ENCODE measurements at regions not wholly inside any gene's neighbourhood (a gene's known extent, or its start where the extent isn't known, plus 50 kb on each side); places are given as distances from the start of the nearest gene placed in this dataset.

- Histone ChIP-seq H3K9me3 (no peaks in the 10 kb centered on the region), H3K27me3 (peaks cover 6% of the 10 kb centered on the region), H3K4me1 (no peaks in the 10 kb centered on the region), H3K27ac (no peak overlapping the region), H3K4me3 (no peak overlapping the region), H3K36me3 (no peaks in the 10 kb centered on the region)
- WGBS: 64% methylated on average over 8 of the region's 8 CpGs
- DNase-seq (ENCODE audit: low spot score in 2 of 2): no peak
- TF ChIP-seq CTCF (IDR thresholded peaks at IDR 0.05): no peak
- TF ChIP-seq POLR2AphosphoS5 (IDR thresholded peaks at IDR 0.05): no peak
- TF ChIP-seq POLR2A (IDR thresholded peaks at IDR 0.05): no peak
- TF ChIP-seq EP300 (IDR thresholded peaks at IDR 0.05): no peak
These were observed 290.4 kb upstream of the POU3F3 start for GRCh38 chr2:104563398-104563996.

GRCh38 chr2:104568247-104568646 lies 285.7 kb upstream of the POU3F3 start:
- Histone ChIP-seq H3K4me3 (no peak overlapping the region), H3K9me3 (no peaks in the 10 kb centered on the region), H3K4me1 (no peaks in the 10 kb centered on the region), H3K27ac (no peak overlapping the region), H3K36me3 (no peaks in the 10 kb centered on the region), H3K27me3 (peaks cover 4% of the 10 kb centered on the region)
- TF ChIP-seq POLR2A (IDR thresholded peaks at IDR 0.05) (no peak), EP300 (IDR thresholded peaks at IDR 0.05) (no peak), CTCF (IDR thresholded peaks at IDR 0.05) (no peak), POLR2AphosphoS5 (IDR thresholded peaks at IDR 0.05) (no peak)
- DNase-seq (ENCODE audit: low spot score in 2 of 2): no peak
- WGBS: 90% methylated on average over 3 of the region's 4 CpGs

- no peak for TF ChIP-seq EP300 (IDR thresholded peaks at IDR 0.05)
- no peak for TF ChIP-seq POLR2A (IDR thresholded peaks at IDR 0.05)
- no peak for TF ChIP-seq POLR2AphosphoS5 (IDR thresholded peaks at IDR 0.05)
- no peak for TF ChIP-seq CTCF (IDR thresholded peaks at IDR 0.05)
- H3K4me3 ChIP-seq: no peak overlapping the region
- H3K36me3 ChIP-seq: no peaks in the 10 kb centered on the region
- no peaks in the 10 kb centered on the region for H3K27me3 ChIP-seq
- no peaks in the 10 kb centered on the region for H3K9me3 ChIP-seq
- no peak for DNase-seq (ENCODE audit: low spot score in 2 of 2)
- H3K27ac ChIP-seq: no peak overlapping the region
- 84% methylated on average over 2 of the region's 2 CpGs for WGBS
- no peaks in the 10 kb centered on the region for H3K4me1 ChIP-seq
These were observed 283.7 kb upstream of the POU3F3 start for GRCh38 chr2:104570259-104570658.

GRCh38 chr2:104572834-104573233 lies 281.1 kb upstream of the POU3F3 start:
- Histone ChIP-seq H3K4me1 (no peaks in the 10 kb centered on the region), H3K4me3 (no peak overlapping the region), H3K36me3 (no peaks in the 10 kb centered on the region), H3K27ac (no peak overlapping the region), H3K27me3 (no peaks in the 10 kb centered on the region), H3K9me3 (no peaks in the 10 kb centered on the region)
- WGBS: 73% methylated on average over 4 of the region's 4 CpGs
- DNase-seq (ENCODE audit: low spot score in 2 of 2): no peak
- TF ChIP-seq CTCF (IDR thresholded peaks at IDR 0.05) (no peak), POLR2A (IDR thresholded peaks at IDR 0.05) (no peak), POLR2AphosphoS5 (IDR thresholded peaks at IDR 0.05) (no peak), EP300 (IDR thresholded peaks at IDR 0.05) (no peak)

- DNase-seq (ENCODE audit: low spot score in 2 of 2): no peak
- Histone ChIP-seq H3K27me3 (no peaks in the 10 kb centered on the region), H3K4me3 (no peak overlapping the region), H3K9me3 (no peaks in the 10 kb centered on the region), H3K4me1 (no peaks in the 10 kb centered on the region), H3K27ac (no peak overlapping the region), H3K36me3 (no peaks in the 10 kb centered on the region)
- TF ChIP-seq POLR2AphosphoS5 (IDR thresholded peaks at IDR 0.05) (no peak), CTCF (IDR thresholded peaks at IDR 0.05) (no peak), POLR2A (IDR thresholded peaks at IDR 0.05) (no peak), EP300 (IDR thresholded peaks at IDR 0.05) (no peak)
- WGBS: 96% methylated on average over 7 of the region's 7 CpGs
These were observed 279.5 kb upstream of the POU3F3 start for GRCh38 chr2:104574367-104574766.
